ENCODE measurements at regions not wholly inside any gene's neighbourhood (a gene's known extent, or its start where the extent isn't known, plus 50 kb on each side); places are given as distances from the start of the nearest gene placed in this dataset.

DNA sequence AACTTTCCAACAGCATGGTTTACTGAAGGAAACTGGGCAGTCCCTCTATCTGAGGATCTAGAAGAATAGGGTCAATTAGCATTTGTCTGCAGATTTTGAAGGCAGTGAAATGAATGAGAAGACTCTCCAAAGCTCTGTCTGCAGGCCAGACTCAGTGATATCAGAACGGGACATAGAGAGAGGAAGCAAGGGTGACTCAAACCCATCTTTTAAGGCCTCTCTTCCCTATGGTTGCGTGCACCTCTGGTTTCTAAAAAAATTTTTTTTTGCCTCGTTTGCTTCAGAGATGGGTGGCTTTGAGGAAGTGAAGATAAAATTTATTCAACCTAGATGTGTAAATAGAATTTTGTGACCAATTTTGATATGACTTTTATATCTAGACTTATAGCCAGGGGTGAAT is 71.9 kb upstream of the HOXC13 start:
- TF ChIP-seq, protein P1, sequence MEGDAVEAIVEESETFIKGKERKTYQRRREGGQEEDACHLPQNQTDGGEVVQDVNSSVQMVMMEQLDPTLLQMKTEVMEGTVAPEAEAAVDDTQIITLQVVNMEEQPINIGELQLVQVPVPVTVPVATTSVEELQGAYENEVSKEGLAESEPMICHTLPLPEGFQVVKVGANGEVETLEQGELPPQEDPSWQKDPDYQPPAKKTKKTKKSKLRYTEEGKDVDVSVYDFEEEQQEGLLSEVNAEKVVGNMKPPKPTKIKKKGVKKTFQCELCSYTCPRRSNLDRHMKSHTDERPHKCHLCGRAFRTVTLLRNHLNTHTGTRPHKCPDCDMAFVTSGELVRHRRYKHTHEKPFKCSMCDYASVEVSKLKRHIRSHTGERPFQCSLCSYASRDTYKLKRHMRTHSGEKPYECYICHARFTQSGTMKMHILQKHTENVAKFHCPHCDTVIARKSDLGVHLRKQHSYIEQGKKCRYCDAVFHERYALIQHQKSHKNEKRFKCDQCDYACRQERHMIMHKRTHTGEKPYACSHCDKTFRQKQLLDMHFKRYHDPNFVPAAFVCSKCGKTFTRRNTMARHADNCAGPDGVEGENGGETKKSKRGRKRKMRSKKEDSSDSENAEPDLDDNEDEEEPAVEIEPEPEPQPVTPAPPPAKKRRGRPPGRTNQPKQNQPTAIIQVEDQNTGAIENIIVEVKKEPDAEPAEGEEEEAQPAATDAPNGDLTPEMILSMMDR (IDR thresholded peaks at IDR 0.05; ENCODE audit: low read depth, low read length) = no peak
- TF ChIP-seq POLR2A (IDR thresholded peaks at IDR 0.05; ENCODE audit: extremely low read depth, insufficient read length) (no peak), MYC (IDR thresholded peaks at IDR 0.05; ENCODE audit: low read depth, low read length) (no peak)
- TF ChIP-seq, protein P2, sequence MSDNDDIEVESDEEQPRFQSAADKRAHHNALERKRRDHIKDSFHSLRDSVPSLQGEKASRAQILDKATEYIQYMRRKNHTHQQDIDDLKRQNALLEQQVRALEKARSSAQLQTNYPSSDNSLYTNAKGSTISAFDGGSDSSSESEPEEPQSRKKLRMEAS (IDR thresholded peaks at IDR 0.05; ENCODE audit: low read depth, low read length) = no peak

Data from NB4 (cell line).